Astrocyte of the cerebellum (primary cell): ENCODE measurements at regions not wholly inside any gene's neighbourhood (a gene's known extent, or its start where the extent isn't known, plus 50 kb on each side); places are given as distances from the start of the nearest gene placed in this dataset.

ENCODE experiments used
- DNase-seq: peaks from one replicate; pipeline ENCODE4 v3.0.0-alpha.2; 2011; ENCODE audit warnings: low read depth
- H3K4me3 ChIP-seq: 2 replicates; pipeline ENCODE4 v1.5.1; 2011; ENCODE audit warnings: mild to moderate bottlenecking, low read depth, low read length, moderate library complexity
- CTCF ChIP-seq: IDR thresholded peaks from 2 replicates; pipeline ENCODE4 v1.5.1; 2012; ENCODE audit warnings: low read length, low read depth, moderate library complexity, mild to moderate bottlenecking; ENCODE audit errors: missing control alignments
- in situ Hi-C: cut with HindIII; loops from 2 replicates; pipeline ENCODE4 v1.10.0; 2017; ENCODE audit warnings: low sequenced_read_pairs

- in situ Hi-C loops = no loop called here
- TF ChIP-seq CTCF = no peak
Measured at GRCh38 chrX:16018291-16018690, 105.1 kb upstream of the GRPR start.

GRCh38 chrX:16014171-16014570, 109.2 kb upstream of the GRPR start:
- in situ Hi-C loops = no loop called here
- H3K4me3 ChIP-seq = no peak overlapping the region
- TF ChIP-seq CTCF = no peak
- no peak for DNase-seq

More at GRCh38 chrX:16018291-16018690, 105.1 kb upstream of the GRPR start:
- no peak overlapping the region for H3K4me3 ChIP-seq
- no peak for DNase-seq

DNA sequence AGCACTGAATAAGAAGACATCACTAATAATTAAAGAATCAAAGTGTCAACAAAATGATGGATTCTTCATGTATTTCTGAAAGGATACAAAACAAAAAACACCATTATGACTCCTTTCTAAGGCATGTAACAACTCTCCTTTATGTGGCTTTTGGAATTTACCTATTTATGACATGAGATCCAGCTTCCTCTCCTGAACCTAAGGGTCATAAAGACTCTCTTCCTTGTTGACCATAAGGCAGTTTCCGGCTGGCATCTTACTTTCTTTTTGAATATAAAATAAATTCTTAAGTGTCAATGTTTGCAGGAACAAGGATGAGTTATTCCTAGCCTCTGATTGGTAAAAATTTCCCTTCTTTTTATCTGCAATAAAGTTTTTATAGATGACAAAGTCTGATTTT, 111.1 kb upstream of the GRPR start:
- H3K4me3 ChIP-seq = no peak overlapping the region
- TF ChIP-seq CTCF = no peak
- no peak for DNase-seq
- in situ Hi-C loops = no loop called here

- in situ Hi-C loops = no loop called here
- no peak for DNase-seq
- no peak for TF ChIP-seq CTCF
Measured at GRCh38 chrX:16005917-16006316, 117.4 kb upstream of the GRPR start.

DNA sequence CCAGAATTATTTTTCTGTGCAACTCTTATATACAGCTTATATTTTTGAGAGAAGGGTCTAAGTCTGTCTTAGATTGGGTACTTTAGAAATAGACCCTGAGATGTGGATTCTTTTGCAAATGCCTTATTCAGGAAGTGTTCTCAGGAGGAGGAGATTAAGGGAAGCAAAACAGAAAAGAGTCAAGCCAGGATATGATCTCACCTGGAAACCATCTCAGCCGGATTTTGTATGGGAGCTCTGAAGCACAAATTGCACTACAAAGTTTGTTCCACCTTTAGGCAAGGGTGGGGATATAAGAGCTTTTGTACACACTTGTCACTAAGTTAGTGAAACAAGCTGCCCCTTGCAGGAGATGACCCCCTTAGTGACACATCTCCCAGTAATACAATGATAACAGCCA, 121.2 kb upstream of the GRPR start:
- TF ChIP-seq CTCF = no peak
- in situ Hi-C loops = no loop called here
- no peak overlapping the region for H3K4me3 ChIP-seq
- no peak for DNase-seq

More at GRCh38 chrX:16005917-16006316, 117.4 kb upstream of the GRPR start:
- no peak overlapping the region for H3K4me3 ChIP-seq

GRCh38 chrX:15998350-15998749, 125.0 kb upstream of the GRPR start:
- no peak overlapping the region for H3K4me3 ChIP-seq
- no peak for DNase-seq
- in situ Hi-C loops = no loop called here
- no peak for TF ChIP-seq CTCF

GRCh38 chrX:15989716-15990115, 133.6 kb upstream of the GRPR start:
- no peak overlapping the region for H3K4me3 ChIP-seq
- no peak for TF ChIP-seq CTCF
- no peak for DNase-seq
- in situ Hi-C loops = no loop called here
